Left renal cortex interstitium (tissue), 4 donors: ENCODE measurements at regions not wholly inside any gene's neighbourhood (a gene's known extent, or its start where the extent isn't known, plus 50 kb on each side); places are given as distances from the start of the nearest gene placed in this dataset.
A peak's percentile ranks its signal among the peaks of the same experiment; 100 is the strongest.
"Not testable (repeated sequence)": the region's sequence is repeated elsewhere in the genome, so short reads cannot be mapped to it uniquely, and the experiment has no call there.

Experiments used
- DNase-seq, 4 donors: peaks; one replicate each; pipeline ENCODE4 v3.0.0-alpha.2; 2013; ENCODE audit warnings: low read depth in 4 of 4, low spot score in 2 of 4, missing footprints in 1 of 4

GRCh38 chr2:71926876-71927756 is 220.5 kb downstream of the CYP26B1 start:
- DNase-seq, result no peak

- peak in 2 of 4 donors; percentile 56 to 58 for DNase-seq
Measured at GRCh38 chr2:71926089-71926447, 221.6 kb downstream of the CYP26B1 start.

- no peak for DNase-seq
Measured at GRCh38 chr2:71925268-71926088, 222.2 kb downstream of the CYP26B1 start.

- DNase-seq, result peak in 1 of 4 donors; percentile 54
Measured at GRCh38 chr2:71923887-71924533, 223.7 kb downstream of the CYP26B1 start.

GRCh38 chr2:71923143-71923525 is 224.5 kb downstream of the CYP26B1 start:
- no peak for DNase-seq

- no peak for DNase-seq
Measured at GRCh38 chr2:71922499-71923142, 225.0 kb downstream of the CYP26B1 start.

GRCh38 chr2:71922091-71922490 is 225.6 kb downstream of the CYP26B1 start:
- no peak for DNase-seq

- not testable (repeated sequence) for DNase-seq
Measured at GRCh38 chr2:71920819-71921218, 226.8 kb downstream of the CYP26B1 start.

- DNase-seq, result no peak
Measured at GRCh38 chr2:71919708-71920107, 228.0 kb downstream of the CYP26B1 start.

- no peak for DNase-seq
Measured at GRCh38 chr2:71910277-71910676, 237.4 kb downstream of the CYP26B1 start.

GRCh38 chr2:71908798-71909197 is 238.9 kb downstream of the CYP26B1 start:
- DNase-seq, result no peak

GRCh38 chr2:71907503-71907902 is 240.2 kb downstream of the CYP26B1 start:
- DNase-seq, result no peak

GRCh38 chr2:71906357-71906973 is 241.2 kb downstream of the CYP26B1 start:
- DNase-seq, result no peak

- no peak for DNase-seq
Measured at GRCh38 chr2:71905205-71905604, 242.5 kb downstream of the CYP26B1 start.

GRCh38 chr2:71903841-71904240 is 243.8 kb downstream of the CYP26B1 start:
- DNase-seq, result no peak

GRCh38 chr2:71901466-71901865 is 246.2 kb downstream of the CYP26B1 start:
- DNase-seq, result no peak

- no peak for DNase-seq
Measured at GRCh38 chr2:71898851-71899681, 248.6 kb downstream of the CYP26B1 start.

- no peak for DNase-seq
Measured at GRCh38 chr2:71898375-71898774, 249.3 kb downstream of the CYP26B1 start.

GRCh38 chr2:71897836-71898235 is 249.8 kb downstream of the CYP26B1 start:
- no peak for DNase-seq

GRCh38 chr2:71897137-71897480 is 250.6 kb downstream of the CYP26B1 start:
- DNase-seq, result no peak
